ACHN (cell line): ENCODE measurements at regions not wholly inside any gene's neighbourhood (a gene's known extent, or its start where the extent isn't known, plus 50 kb on each side); places are given as distances from the start of the nearest gene placed in this dataset.

Experiments
- DNase-seq: peaks from one replicate; pipeline ENCODE4 v3.0.0-alpha.2; 2015
- in situ Hi-C: cut with HindIII; loops from 2 replicates; pipeline ENCODE4 v1.10.0; 2017; ENCODE audit warnings: low sequenced_read_pairs, low pct_ligation_motif_present, low pct_unique_long_range_greater_than_20kb

GRCh38 chrX:10380300-10380699, 223.5 kb downstream of the CLCN4 start:
- in situ Hi-C loops, result no loop called here
- no peak for DNase-seq

DNA sequence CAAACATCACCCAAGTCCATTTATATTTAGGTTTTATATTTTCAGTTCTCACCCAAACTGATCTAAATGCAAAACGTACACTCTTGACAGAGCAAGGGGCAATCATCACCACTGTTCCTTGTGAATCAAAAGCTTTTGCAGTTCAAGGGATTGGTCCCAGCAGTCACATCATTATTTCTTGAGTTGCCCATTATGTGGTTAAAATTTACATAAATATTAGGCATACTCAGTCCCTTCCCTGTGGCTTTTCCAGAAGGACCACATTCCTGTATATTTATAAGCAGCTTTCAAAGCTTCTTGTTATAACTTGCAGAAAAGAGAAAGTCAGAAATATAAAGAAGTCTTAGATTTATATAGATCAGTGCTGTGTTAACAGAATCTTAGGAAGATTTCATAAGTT, 224.4 kb downstream of the CLCN4 start:
- DNase-seq, result no peak
- in situ Hi-C loops, result no loop called here

GRCh38 chrX:10387011-10387410, 230.2 kb downstream of the CLCN4 start:
- in situ Hi-C loops, result no loop called here
- DNase-seq, result no peak

GRCh38 chrX:10390187-10390586, 230.2 kb downstream of the MID1 start:
- in situ Hi-C loops, result no loop called here
- DNase-seq, result no peak

GRCh38 chrX:10393241-10393640, 227.1 kb downstream of the MID1 start:
- in situ Hi-C loops, result no loop called here
- DNase-seq, result no peak

- in situ Hi-C loops, result no loop called here
- no peak for DNase-seq
These were observed 226.5 kb downstream of the MID1 start for GRCh38 chrX:10393899-10394298.

GRCh38 chrX:10395179-10395578, 225.2 kb downstream of the MID1 start:
- in situ Hi-C loops, result no loop called here
- DNase-seq, result no peak
